GM23248 (cell line): ENCODE measurements at regions not wholly inside any gene's neighbourhood (a gene's known extent, or its start where the extent isn't known, plus 50 kb on each side); places are given as distances from the start of the nearest gene placed in this dataset.

Experiments
- EZH2 ChIP-seq: fragments of 200-600 bp; sonication (generic); IDR thresholded peaks from 2 replicates; pipeline ENCODE4 v1.6.1; 2018; ENCODE audit warnings: antibody characterized with exemption, mild to moderate bottlenecking; ENCODE audit not compliant: insufficient read depth, poor library complexity, severe bottlenecking
- EZH2phosphoT487 ChIP-seq: fragments of 200-600 bp; sonication (generic); IDR thresholded peaks from 2 replicates; pipeline ENCODE4 v1.6.1; 2018; ENCODE audit warnings: antibody characterized with exemption, moderate library complexity, mild to moderate bottlenecking, low read depth; ENCODE audit not compliant: insufficient read depth

- TF ChIP-seq EZH2 (no peak), EZH2phosphoT487 (no peak)
Measured at GRCh38 chr3:30102356-30102755, 504.0 kb upstream of the TGFBR2 start.
